ENCODE measurements at regions not wholly inside any gene's neighbourhood (a gene's known extent, or its start where the extent isn't known, plus 50 kb on each side); places are given as distances from the start of the nearest gene placed in this dataset.

DNA sequence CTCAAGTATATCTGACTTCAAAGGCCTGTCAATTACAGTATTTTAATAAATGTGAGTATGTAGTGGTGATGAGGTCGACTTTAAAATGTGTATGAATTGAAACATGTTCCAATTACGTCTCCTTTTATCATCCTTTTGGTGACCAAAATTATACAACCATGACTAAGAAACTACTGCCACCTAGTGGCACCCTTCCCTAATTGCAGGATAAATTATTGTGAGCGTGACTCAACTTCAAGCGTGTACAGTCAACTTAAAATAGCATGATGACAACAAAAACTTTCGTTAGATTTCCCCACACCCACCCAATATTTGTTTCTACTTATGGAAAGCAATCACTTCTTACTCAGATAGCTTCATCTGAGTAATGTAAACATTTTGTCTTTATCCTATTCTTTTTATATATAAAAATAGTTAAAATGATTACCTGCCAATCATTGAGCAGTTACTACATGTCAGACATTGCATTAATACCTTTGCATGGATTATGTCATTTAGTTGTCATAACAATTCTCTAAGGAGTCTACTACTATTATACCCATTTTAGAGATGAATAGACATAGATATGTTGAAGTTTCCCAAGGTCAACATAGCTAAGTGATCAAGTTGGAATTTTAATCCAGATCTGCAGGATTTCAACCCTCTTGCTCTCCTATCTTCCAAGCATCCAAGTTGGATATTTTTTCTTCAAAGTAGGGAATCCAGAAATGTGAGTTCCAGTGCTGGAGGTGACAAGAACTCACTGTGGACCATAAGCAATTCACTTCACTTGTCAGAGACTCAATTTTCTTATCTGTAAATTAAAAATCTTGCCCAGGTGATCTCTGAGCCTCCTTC, 106.0 kb downstream of the MEX3B start:
- no peak overlapping the region for H3K4me3 ChIP-seq (ENCODE audit: low read depth, low read length)
- TF ChIP-seq, protein P1, sequence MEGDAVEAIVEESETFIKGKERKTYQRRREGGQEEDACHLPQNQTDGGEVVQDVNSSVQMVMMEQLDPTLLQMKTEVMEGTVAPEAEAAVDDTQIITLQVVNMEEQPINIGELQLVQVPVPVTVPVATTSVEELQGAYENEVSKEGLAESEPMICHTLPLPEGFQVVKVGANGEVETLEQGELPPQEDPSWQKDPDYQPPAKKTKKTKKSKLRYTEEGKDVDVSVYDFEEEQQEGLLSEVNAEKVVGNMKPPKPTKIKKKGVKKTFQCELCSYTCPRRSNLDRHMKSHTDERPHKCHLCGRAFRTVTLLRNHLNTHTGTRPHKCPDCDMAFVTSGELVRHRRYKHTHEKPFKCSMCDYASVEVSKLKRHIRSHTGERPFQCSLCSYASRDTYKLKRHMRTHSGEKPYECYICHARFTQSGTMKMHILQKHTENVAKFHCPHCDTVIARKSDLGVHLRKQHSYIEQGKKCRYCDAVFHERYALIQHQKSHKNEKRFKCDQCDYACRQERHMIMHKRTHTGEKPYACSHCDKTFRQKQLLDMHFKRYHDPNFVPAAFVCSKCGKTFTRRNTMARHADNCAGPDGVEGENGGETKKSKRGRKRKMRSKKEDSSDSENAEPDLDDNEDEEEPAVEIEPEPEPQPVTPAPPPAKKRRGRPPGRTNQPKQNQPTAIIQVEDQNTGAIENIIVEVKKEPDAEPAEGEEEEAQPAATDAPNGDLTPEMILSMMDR (IDR thresholded peaks at IDR 0.05; ENCODE audit: low read depth, low read length) = peak; percentile 72
- TF ChIP-seq POLR2A (IDR thresholded peaks at IDR 0.05; ENCODE audit: extremely low read depth, insufficient read length) (no peak), MYC (IDR thresholded peaks at IDR 0.05; ENCODE audit: low read depth, low read length) (no peak)
- TF ChIP-seq, protein P2, sequence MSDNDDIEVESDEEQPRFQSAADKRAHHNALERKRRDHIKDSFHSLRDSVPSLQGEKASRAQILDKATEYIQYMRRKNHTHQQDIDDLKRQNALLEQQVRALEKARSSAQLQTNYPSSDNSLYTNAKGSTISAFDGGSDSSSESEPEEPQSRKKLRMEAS (IDR thresholded peaks at IDR 0.05; ENCODE audit: low read depth, low read length) = no peak
- peak; percentile 74 for DNase-seq (ENCODE audit: low read depth)

DNA sequence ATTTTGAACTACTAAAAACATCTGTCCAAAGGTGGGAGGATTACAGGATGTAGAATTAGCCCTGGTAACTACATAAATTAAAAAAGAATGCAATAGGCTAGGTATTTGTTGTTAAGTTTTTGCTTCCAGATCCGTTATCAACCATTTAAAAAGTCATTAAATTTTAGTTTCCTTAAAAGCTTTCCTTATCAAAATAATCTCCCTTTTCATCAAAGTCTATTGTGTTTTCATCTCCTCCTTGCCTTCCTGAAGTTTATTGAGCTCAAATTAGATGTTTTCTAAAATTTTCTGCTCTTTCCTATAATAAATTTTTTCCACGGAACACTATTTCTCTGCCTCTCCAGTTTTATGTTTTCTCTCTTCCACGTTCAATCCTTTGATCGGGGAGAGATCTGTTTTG, 108.6 kb downstream of the MEX3B start:
- DNase-seq (ENCODE audit: low read depth) = no peak
- no peak overlapping the region for H3K4me3 ChIP-seq (ENCODE audit: low read depth, low read length)
- TF ChIP-seq MYC (IDR thresholded peaks at IDR 0.05; ENCODE audit: low read depth, low read length) = no peak
- TF ChIP-seq POLR2A (IDR thresholded peaks at IDR 0.05; ENCODE audit: extremely low read depth, insufficient read length) = no peak
- TF ChIP-seq, protein P1 (IDR thresholded peaks at IDR 0.05; ENCODE audit: low read depth, low read length) = no peak

DNA sequence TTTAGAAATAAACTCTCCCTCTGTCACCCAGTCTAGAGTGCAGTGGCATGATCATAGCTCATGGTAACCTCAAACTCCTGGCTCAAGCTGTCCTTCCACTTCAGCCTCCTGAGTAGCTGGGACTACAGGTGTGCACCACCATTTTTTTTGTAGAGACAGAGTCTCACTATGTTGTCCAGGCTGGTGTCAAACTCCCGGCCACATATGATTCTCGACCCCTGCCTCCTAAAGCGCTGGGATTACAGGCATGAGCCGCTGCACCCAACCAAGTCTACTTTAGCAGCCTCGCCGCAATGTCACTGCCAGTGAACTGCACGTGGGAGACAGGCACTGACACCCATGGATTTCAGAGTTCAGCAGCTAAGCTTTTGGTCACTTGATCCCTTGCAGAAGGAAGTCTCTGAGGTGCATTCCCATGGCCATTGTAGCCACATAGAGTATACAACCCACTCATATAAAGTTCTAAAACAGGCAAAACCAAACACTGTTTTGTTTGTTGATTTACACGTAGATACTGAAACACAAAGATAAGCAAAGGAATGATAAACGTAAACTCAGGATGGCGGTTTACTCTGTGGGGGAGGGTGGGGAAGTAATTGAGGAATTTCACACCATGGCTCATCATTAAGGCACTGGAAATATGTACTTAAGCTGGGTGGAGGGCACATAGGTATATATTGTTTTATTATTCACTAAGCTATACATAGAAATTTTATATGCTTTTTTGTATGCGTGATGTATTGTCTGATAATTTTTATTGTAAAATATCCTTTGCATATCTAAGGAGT, 115.0 kb downstream of the MEX3B start:
- no peak overlapping the region for H3K4me3 ChIP-seq (ENCODE audit: low read depth, low read length)
- no peak for DNase-seq (ENCODE audit: low read depth)
- TF ChIP-seq, protein P2 (IDR thresholded peaks at IDR 0.05; ENCODE audit: low read depth, low read length) = no peak
- TF ChIP-seq MYC (IDR thresholded peaks at IDR 0.05; ENCODE audit: low read depth, low read length) (no peak), POLR2A (IDR thresholded peaks at IDR 0.05; ENCODE audit: extremely low read depth, insufficient read length) (no peak)
- TF ChIP-seq, protein P1 (IDR thresholded peaks at IDR 0.05; ENCODE audit: low read depth, low read length) = no peak

DNA sequence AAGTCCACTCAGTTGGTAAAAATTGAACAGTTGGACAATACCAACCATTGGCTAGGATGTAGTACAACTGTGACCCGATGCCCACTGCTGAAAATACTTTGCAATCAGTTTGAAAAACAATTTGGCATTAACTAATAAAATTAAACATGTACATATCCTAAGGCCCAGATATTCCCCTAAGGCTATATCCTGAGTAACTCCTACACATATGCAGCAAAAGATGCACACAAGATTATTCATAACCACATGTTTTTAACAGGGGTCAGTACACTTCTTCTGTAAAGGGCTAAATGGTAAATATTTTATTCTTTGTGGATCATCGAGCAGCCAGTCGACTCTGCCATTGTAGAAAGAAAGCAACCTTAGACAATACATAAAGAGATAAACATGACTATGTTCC, 116.3 kb downstream of the MEX3B start:
- DNase-seq (ENCODE audit: low read depth) = no peak
- TF ChIP-seq, protein P1 (IDR thresholded peaks at IDR 0.05; ENCODE audit: low read depth, low read length) = no peak
- TF ChIP-seq MYC (IDR thresholded peaks at IDR 0.05; ENCODE audit: low read depth, low read length) (no peak), POLR2A (IDR thresholded peaks at IDR 0.05; ENCODE audit: extremely low read depth, insufficient read length) (no peak)
- TF ChIP-seq, protein P2 (IDR thresholded peaks at IDR 0.05; ENCODE audit: low read depth, low read length) = no peak
- H3K4me3 ChIP-seq (ENCODE audit: low read depth, low read length) = no peak overlapping the region

DNA sequence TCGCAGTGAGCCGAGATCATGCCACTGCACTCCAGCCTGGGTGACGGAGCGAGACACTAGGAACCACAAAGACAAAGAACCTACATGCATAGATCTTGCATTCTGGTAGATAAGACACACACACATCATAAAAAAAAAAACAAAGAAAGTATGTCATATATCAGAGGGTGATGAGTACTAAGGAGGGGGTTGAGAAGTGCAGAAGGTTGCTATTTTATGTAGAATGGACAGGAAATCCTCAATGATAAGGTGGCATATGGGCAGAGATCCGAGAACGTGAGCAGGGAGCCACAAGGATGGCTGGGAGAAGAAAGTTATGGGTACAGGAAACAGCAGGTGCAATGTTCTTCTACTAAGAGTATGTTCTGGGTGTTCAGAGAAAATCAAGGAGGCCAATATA, 118.8 kb downstream of the MEX3B start:
- no peak for TF ChIP-seq MYC (IDR thresholded peaks at IDR 0.05; ENCODE audit: low read depth, low read length)
- no peak for TF ChIP-seq POLR2A (IDR thresholded peaks at IDR 0.05; ENCODE audit: extremely low read depth, insufficient read length)
- TF ChIP-seq, protein P2 (IDR thresholded peaks at IDR 0.05; ENCODE audit: low read depth, low read length) = no peak
- TF ChIP-seq, protein P1 (IDR thresholded peaks at IDR 0.05; ENCODE audit: low read depth, low read length) = no peak
- H3K4me3 ChIP-seq (ENCODE audit: low read depth, low read length) = no peak overlapping the region
- DNase-seq (ENCODE audit: low read depth) = no peak

Data from NB4 (cell line).